ENCODE measurements at regions not wholly inside any gene's neighbourhood (a gene's known extent, or its start where the extent isn't known, plus 50 kb on each side); places are given as distances from the start of the nearest gene placed in this dataset.

DNA sequence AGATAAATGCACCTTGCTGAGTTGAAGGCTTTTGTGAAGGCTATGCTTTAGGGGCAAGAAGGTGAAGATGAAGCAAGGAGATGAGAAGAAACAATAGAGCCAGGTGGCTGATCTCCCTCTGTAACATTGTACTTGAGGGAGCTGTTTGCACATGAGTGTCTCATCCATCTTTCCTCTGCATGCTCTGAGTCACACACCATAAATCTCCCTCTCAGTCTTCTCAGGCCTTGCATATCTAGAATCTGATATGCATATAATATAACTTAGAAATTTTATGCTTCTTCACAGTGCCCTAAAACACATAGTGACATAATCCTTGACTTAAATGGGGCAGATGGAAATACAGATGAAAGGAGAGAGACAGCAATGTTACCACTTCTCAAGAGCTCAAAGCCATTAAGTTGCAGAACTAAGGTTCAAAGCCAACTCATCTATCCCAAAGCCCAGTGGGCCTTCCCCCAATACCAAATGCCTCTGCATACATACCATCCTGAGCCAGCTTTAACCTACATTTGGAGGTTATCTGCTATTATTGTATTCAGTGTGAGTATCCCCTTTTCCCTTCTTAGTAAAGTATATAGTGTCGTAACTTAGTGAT, 62.4 kb upstream of the STXBP5 start:
- TF ChIP-seq, protein P1, sequence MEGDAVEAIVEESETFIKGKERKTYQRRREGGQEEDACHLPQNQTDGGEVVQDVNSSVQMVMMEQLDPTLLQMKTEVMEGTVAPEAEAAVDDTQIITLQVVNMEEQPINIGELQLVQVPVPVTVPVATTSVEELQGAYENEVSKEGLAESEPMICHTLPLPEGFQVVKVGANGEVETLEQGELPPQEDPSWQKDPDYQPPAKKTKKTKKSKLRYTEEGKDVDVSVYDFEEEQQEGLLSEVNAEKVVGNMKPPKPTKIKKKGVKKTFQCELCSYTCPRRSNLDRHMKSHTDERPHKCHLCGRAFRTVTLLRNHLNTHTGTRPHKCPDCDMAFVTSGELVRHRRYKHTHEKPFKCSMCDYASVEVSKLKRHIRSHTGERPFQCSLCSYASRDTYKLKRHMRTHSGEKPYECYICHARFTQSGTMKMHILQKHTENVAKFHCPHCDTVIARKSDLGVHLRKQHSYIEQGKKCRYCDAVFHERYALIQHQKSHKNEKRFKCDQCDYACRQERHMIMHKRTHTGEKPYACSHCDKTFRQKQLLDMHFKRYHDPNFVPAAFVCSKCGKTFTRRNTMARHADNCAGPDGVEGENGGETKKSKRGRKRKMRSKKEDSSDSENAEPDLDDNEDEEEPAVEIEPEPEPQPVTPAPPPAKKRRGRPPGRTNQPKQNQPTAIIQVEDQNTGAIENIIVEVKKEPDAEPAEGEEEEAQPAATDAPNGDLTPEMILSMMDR (IDR thresholded peaks at IDR 0.05; ENCODE audit: borderline replicate concordance, extremely low read depth, low read length, poor library complexity, severe bottlenecking): no peak
- TF ChIP-seq EZH2 (IDR thresholded peaks at IDR 0.05; ENCODE audit: borderline replicate concordance, low read depth, low read length, severe bottlenecking): no peak
